CD8-positive, alpha-beta memory T cell (primary cell): ENCODE measurements at regions not wholly inside any gene's neighbourhood (a gene's known extent, or its start where the extent isn't known, plus 50 kb on each side); places are given as distances from the start of the nearest gene placed in this dataset.

Experiments used
- CTCF ChIA-PET: fragments of 350-600 bp; sonication (Branson Sonifier 250); formaldehyde crosslinking; loops from one replicate; lab custom pipeline; 2021; ENCODE audit warnings: antibody characterized with exemption; lab: Charles Lee
- POLR2A ChIA-PET: fragments of 350-600 bp; sonication (Branson Sonifier 250); formaldehyde crosslinking; loops from one replicate; lab custom pipeline; 2021; ENCODE audit warnings: antibody characterized with exemption; lab: Charles Lee
- DNase-seq, 5 donors: peaks; one replicate each; pipeline versions ENCODE4 v3.0.0 to v3.0.0-alpha.2; 2020 to 2022; ENCODE audit warnings: mixed read lengths in 1 of 5
- H3K27ac ChIP-seq: one replicate; pipeline ENCODE4 v1.7.0; 2013; ENCODE audit warnings: low read depth, mild to moderate bottlenecking, low read length, moderate library complexity
- H3K27me3 ChIP-seq: 2 replicates; pipeline ENCODE4 v1.7.0; 2013; ENCODE audit warnings: low read length, mild to moderate bottlenecking; ENCODE audit not compliant: insufficient read depth, poor library complexity, severe bottlenecking
- H3K36me3 ChIP-seq: 2 replicates; pipeline ENCODE4 v1.7.0; 2013; ENCODE audit warnings: mild to moderate bottlenecking, low read length, moderate library complexity; ENCODE audit not compliant: insufficient read depth
- H3K4me1 ChIP-seq: 2 replicates; pipeline ENCODE4 v1.7.0; 2013; ENCODE audit warnings: mild to moderate bottlenecking, low read length, moderate library complexity; ENCODE audit not compliant: insufficient read depth
- H3K4me3 ChIP-seq: 2 replicates; pipeline ENCODE4 v1.7.0; 2013; ENCODE audit warnings: mild to moderate bottlenecking, low read length
- H3K9me3 ChIP-seq: 2 replicates; pipeline ENCODE4 v1.7.0; 2013; ENCODE audit warnings: mild to moderate bottlenecking, low read length
- H3K27ac Mint-ChIP-seq, 8 donors: one replicate each; pipeline ENCODE4 v1.8.0; 2020 to 2021; ENCODE audit warnings: mixed read lengths in 8 of 8, mild to moderate bottlenecking in 6 of 8, inconsistent platforms in 3 of 8, moderate library complexity in 3 of 8
- H3K27me3 Mint-ChIP-seq, 2 donors: one replicate each; pipeline ENCODE4 v1.8.0; 2020 to 2021; ENCODE audit warnings: mixed read lengths in 2 of 2, mild to moderate bottlenecking in 1 of 2, moderate library complexity in 1 of 2
- H3K36me3 Mint-ChIP-seq, 3 donors: one replicate each; pipeline ENCODE4 v1.8.0; 2020 to 2021; ENCODE audit warnings: mixed read lengths in 3 of 3, inconsistent platforms in 1 of 3, mild to moderate bottlenecking in 1 of 3
- H3K4me1 Mint-ChIP-seq, 3 donors: one replicate each; pipeline ENCODE4 v1.8.0; 2020 to 2021; ENCODE audit warnings: mixed read lengths in 3 of 3, inconsistent platforms in 1 of 3, mild to moderate bottlenecking in 1 of 3
- H3K4me3 Mint-ChIP-seq, 7 donors: one replicate each; pipeline ENCODE4 v1.8.0; 2020 to 2021; ENCODE audit warnings: mixed read lengths in 7 of 7, mild to moderate bottlenecking in 6 of 7, moderate library complexity in 4 of 7, inconsistent platforms in 2 of 7
- H3K9me3 Mint-ChIP-seq, 5 donors: one replicate each; pipeline ENCODE4 v1.8.0; 2020 to 2022; ENCODE audit warnings: mixed read lengths in 5 of 5, mild to moderate bottlenecking in 3 of 5, moderate library complexity in 2 of 5, inconsistent platforms in 1 of 5

- no peak overlapping the region for H3K4me3 ChIP-seq
- Mint-ChIP-seq H3K4me3 (no peak overlapping the region), H3K27me3 (no peaks in the 10 kb centered on the region), H3K4me1 (no peaks in the 10 kb centered on the region), H3K36me3 (no peaks in the 10 kb centered on the region), H3K27ac (no peak overlapping the region), H3K9me3 (peaks cover 5 to 34% (median 12%) of the 10 kb centered on the region in 5 donors)
- H3K4me1 ChIP-seq: no peaks in the 10 kb centered on the region
- no peaks in the 10 kb centered on the region for H3K9me3 ChIP-seq
- no peak for DNase-seq
- no peak overlapping the region for H3K27ac ChIP-seq
- ChIA-PET POLR2A (no interaction called here), CTCF (no interaction called here)
- no peaks in the 10 kb centered on the region for H3K36me3 ChIP-seq
- no peaks in the 10 kb centered on the region for H3K27me3 ChIP-seq
These were observed 702.6 kb upstream of the LRRTM1 start for GRCh38 chr2:81007104-81007503.

DNA sequence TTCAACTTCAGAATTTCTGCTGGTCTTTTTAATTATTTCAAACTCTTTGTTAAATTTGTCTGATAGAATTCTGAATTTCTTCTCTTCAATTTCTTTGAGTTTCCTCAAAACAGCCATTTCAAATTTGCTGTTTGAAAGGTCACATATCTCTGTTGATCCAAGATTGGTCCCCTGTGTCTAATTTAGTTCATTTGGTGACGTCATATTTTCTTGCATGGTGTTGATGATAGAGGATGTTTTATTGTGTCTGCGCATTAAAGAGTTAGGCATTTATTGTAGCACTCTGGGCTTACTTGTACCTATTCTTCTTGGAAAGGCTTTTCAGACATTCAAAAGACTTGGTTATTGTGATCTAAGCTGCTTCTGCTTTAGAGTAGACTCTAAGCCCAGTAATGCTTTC, 698.4 kb upstream of the LRRTM1 start:
- DNase-seq: no peak
- H3K27ac ChIP-seq: no peak overlapping the region
- no peaks in the 10 kb centered on the region for H3K36me3 ChIP-seq
- POLR2A ChIA-PET: no interaction called here
- peaks cover 11 to 55% (median 18%) of the 10 kb centered on the region in 5 donors for H3K9me3 Mint-ChIP-seq
- H3K4me3 Mint-ChIP-seq: no peak overlapping the region
- no peaks in the 10 kb centered on the region for H3K9me3 ChIP-seq
- no peaks in the 10 kb centered on the region for H3K27me3 ChIP-seq
- H3K36me3 Mint-ChIP-seq: no peaks in the 10 kb centered on the region
- no peak overlapping the region for H3K27ac Mint-ChIP-seq
- no peaks in the 10 kb centered on the region for H3K4me1 Mint-ChIP-seq
- H3K27me3 Mint-ChIP-seq: no peaks in the 10 kb centered on the region
- CTCF ChIA-PET: no interaction called here
- H3K4me3 ChIP-seq: no peak overlapping the region
- no peaks in the 10 kb centered on the region for H3K4me1 ChIP-seq

DNA sequence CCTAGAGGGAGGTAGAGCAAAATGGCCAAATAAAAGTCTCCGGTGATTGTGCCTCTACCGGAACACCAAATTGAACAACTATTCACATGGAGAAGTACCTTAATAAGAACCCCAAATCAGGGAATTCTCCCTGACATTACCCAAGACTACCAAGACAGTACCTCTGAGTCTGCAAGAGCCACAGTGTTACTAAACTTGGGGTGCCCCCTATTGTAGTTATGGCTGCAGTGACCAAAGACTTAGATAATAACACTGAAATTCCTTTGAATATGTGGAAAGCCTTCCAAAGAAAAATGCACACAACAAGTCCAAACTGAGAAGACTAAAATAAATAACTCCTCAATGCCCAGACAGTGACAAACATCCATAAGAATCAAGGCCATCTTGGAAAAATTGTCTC, 682.9 kb upstream of the LRRTM1 start:
- Histone ChIP-seq H3K36me3 (no peaks in the 10 kb centered on the region), H3K4me1 (no peaks in the 10 kb centered on the region), H3K27ac (no peak overlapping the region), H3K27me3 (no peaks in the 10 kb centered on the region), H3K9me3 (no peaks in the 10 kb centered on the region), H3K4me3 (no peak overlapping the region)
- Mint-ChIP-seq H3K36me3 (no peaks in the 10 kb centered on the region), H3K4me1 (no peaks in the 10 kb centered on the region), H3K9me3 (peaks cover 15 to 42% (median 17%) of the 10 kb centered on the region in 5 donors), H3K27ac (no peak overlapping the region), H3K27me3 (peaks cover 0 to 1% of the 10 kb centered on the region in 2 donors), H3K4me3 (no peak overlapping the region)
- no peak for DNase-seq
- POLR2A ChIA-PET: no interaction called here
- CTCF ChIA-PET: no interaction called here

DNA sequence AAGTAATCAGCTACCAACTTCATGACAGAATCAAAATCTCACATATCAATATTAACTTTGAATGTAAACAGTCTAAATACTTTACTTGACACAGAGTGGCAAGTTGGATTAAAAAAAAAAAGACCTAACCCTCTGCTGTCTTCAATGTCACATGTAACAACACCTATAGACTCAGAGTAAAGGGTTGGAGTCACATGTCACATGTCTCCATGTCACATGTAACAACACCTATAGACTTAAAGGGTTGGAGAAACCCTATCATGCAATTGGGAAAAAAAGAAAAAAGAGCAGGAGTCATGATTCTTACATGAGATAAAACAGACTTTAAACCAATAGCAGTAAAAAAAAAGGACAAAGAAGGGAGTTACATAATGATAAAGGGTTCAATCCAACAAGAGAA, 665.3 kb upstream of the LRRTM1 start:
- H3K4me3 ChIP-seq: no peak overlapping the region
- H3K9me3 ChIP-seq: no peaks in the 10 kb centered on the region
- CTCF ChIA-PET: no interaction called here
- Mint-ChIP-seq H3K27me3 (no peaks in the 10 kb centered on the region), H3K4me1 (no peaks in the 10 kb centered on the region), H3K4me3 (no peak overlapping the region), H3K36me3 (no peaks in the 10 kb centered on the region), H3K27ac (no peak overlapping the region), H3K9me3 (peaks cover 15 to 50% (median 33%) of the 10 kb centered on the region in 5 donors)
- H3K27me3 ChIP-seq: no peaks in the 10 kb centered on the region
- DNase-seq: no peak
- H3K4me1 ChIP-seq: no peaks in the 10 kb centered on the region
- H3K27ac ChIP-seq: no peak overlapping the region
- POLR2A ChIA-PET: no interaction called here
- H3K36me3 ChIP-seq: no peaks in the 10 kb centered on the region

- H3K27me3 Mint-ChIP-seq: no peaks in the 10 kb centered on the region
- ChIA-PET CTCF (no interaction called here), POLR2A (no interaction called here)
- no peaks in the 10 kb centered on the region for H3K36me3 ChIP-seq
- peaks cover 14 to 51% (median 32%) of the 10 kb centered on the region in 5 donors for H3K9me3 Mint-ChIP-seq
- H3K4me1 ChIP-seq: no peaks in the 10 kb centered on the region
- no peak overlapping the region for H3K4me3 Mint-ChIP-seq
- no peak overlapping the region for H3K27ac Mint-ChIP-seq
- no peaks in the 10 kb centered on the region for H3K9me3 ChIP-seq
- no peaks in the 10 kb centered on the region for H3K36me3 Mint-ChIP-seq
- no peak overlapping the region for H3K27ac ChIP-seq
- no peak for DNase-seq
- H3K4me3 ChIP-seq: no peak overlapping the region
- H3K27me3 ChIP-seq: no peaks in the 10 kb centered on the region
- H3K4me1 Mint-ChIP-seq: no peaks in the 10 kb centered on the region
These were observed 663.9 kb upstream of the LRRTM1 start for GRCh38 chr2:80968450-80968849.

GRCh38 chr2:80947601-80948130, 643.1 kb upstream of the LRRTM1 start:
- DNase-seq: no peak
- no peak overlapping the region for H3K4me3 ChIP-seq
- H3K27ac ChIP-seq: no peak overlapping the region
- ChIA-PET POLR2A (no interaction called here), CTCF (no interaction called here)
- Mint-ChIP-seq H3K36me3 (no peaks in the 10 kb centered on the region), H3K4me1 (no peaks in the 10 kb centered on the region), H3K27ac (no peak overlapping the region), H3K9me3 (peaks cover 6 to 34% (median 14%) of the 10 kb centered on the region in 5 donors), H3K27me3 (peaks cover 0 to 2% of the 10 kb centered on the region in 2 donors), H3K4me3 (no peak overlapping the region)
- H3K27me3 ChIP-seq: no peaks in the 10 kb centered on the region
- no peaks in the 10 kb centered on the region for H3K9me3 ChIP-seq
- H3K36me3 ChIP-seq: no peaks in the 10 kb centered on the region
- no peaks in the 10 kb centered on the region for H3K4me1 ChIP-seq

DNA sequence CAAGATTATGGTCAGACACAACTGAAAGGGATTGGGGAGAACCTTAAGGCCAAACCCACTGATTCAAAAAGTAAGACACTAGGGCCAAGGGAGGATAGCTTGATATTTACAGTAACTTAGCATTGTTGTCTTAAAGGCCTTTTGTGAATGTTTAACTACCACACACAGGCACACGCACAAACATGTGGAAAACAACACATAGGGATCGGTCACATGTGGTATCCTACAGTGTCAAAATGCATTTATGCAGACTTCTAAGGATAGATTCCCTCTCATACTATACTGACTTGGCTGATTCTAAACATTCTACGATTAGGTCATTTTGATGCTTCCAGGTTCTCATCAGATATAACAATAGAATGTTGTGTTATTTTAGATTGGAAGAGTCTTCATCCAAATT, 638.9 kb upstream of the LRRTM1 start:
- no peak for DNase-seq
- Mint-ChIP-seq H3K9me3 (peaks cover 7 to 31% (median 16%) of the 10 kb centered on the region in 5 donors), H3K27me3 (peaks cover 0 to 2% of the 10 kb centered on the region in 2 donors), H3K4me3 (no peak overlapping the region), H3K27ac (no peak overlapping the region), H3K36me3 (no peaks in the 10 kb centered on the region), H3K4me1 (no peaks in the 10 kb centered on the region)
- Histone ChIP-seq H3K4me3 (no peak overlapping the region), H3K27ac (no peak overlapping the region), H3K36me3 (no peaks in the 10 kb centered on the region), H3K27me3 (no peaks in the 10 kb centered on the region), H3K4me1 (no peaks in the 10 kb centered on the region), H3K9me3 (no peaks in the 10 kb centered on the region)
- CTCF ChIA-PET: no interaction called here
- POLR2A ChIA-PET: no interaction called here

DNA sequence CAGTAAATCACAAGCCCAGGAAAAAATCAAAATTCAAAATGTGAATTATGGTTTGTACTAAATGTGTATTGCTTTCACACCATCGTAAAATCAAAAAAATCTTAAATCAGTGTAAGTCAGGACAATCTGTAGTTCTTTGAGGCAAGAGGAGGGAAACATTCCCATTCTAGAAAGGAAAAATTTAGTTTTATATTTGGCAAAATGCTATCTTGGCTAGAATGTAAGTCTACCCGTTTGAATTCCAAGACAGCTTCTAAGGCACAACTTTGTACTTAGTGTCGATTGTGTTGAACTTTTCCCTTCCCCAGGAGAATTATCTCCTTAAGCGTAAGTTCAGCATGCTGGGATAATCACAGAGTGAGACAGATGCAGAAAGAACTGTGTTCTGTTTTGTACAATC, 638.2 kb upstream of the LRRTM1 start:
- POLR2A ChIA-PET: no interaction called here
- Histone ChIP-seq H3K36me3 (no peaks in the 10 kb centered on the region), H3K27me3 (no peaks in the 10 kb centered on the region), H3K27ac (no peak overlapping the region), H3K9me3 (no peaks in the 10 kb centered on the region), H3K4me1 (no peaks in the 10 kb centered on the region), H3K4me3 (no peak overlapping the region)
- peaks cover 0 to 2% of the 10 kb centered on the region in 2 donors for H3K27me3 Mint-ChIP-seq
- H3K4me3 Mint-ChIP-seq: no peak overlapping the region
- DNase-seq: no peak
- H3K36me3 Mint-ChIP-seq: no peaks in the 10 kb centered on the region
- peaks cover 13 to 38% (median 23%) of the 10 kb centered on the region in 5 donors for H3K9me3 Mint-ChIP-seq
- H3K4me1 Mint-ChIP-seq: no peaks in the 10 kb centered on the region
- no peak overlapping the region for H3K27ac Mint-ChIP-seq
- CTCF ChIA-PET: no interaction called here

GRCh38 chr2:80938463-80938862, 633.9 kb upstream of the LRRTM1 start:
- Histone ChIP-seq H3K4me3 (no peak overlapping the region), H3K27ac (no peak overlapping the region), H3K4me1 (no peaks in the 10 kb centered on the region), H3K27me3 (no peaks in the 10 kb centered on the region), H3K36me3 (no peaks in the 10 kb centered on the region), H3K9me3 (no peaks in the 10 kb centered on the region)
- Mint-ChIP-seq H3K4me1 (no peaks in the 10 kb centered on the region), H3K27ac (no peak overlapping the region), H3K36me3 (no peaks in the 10 kb centered on the region), H3K27me3 (no peaks in the 10 kb centered on the region), H3K4me3 (no peak overlapping the region), H3K9me3 (peaks cover 18 to 38% (median 20%) of the 10 kb centered on the region in 5 donors)
- DNase-seq: no peak
- ChIA-PET CTCF (no interaction called here), POLR2A (no interaction called here)
